ENCODE measurements at regions not wholly inside any gene's neighbourhood (a gene's known extent, or its start where the extent isn't known, plus 50 kb on each side); places are given as distances from the start of the nearest gene placed in this dataset.
A peak's percentile ranks its signal among the peaks of the same experiment; 100 is the strongest.

DNA sequence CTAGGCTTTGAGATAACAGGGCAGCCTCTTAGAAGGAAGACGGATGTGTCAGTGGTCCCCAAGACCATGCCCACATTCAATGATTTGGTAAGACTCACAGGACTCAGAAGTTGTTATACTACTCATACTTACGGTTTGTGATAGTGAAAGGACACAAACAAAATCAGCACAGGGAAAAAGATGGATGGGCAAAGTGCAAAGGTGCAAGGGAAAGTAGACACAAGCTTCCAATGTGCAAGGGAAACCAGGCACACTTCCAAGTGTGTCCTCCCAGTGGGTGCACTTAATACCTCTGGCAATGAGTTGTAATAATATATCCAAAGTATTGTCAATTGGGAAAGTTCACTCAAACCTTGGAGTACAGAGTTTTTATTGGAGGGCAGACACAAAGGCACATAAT lies 53.8 kb upstream of the VCX start:
- DNase-seq, result no peak

- no peak for DNase-seq
These were observed 54.6 kb upstream of the VCX start for GRCh38 chrX:7788334-7788733.

DNA sequence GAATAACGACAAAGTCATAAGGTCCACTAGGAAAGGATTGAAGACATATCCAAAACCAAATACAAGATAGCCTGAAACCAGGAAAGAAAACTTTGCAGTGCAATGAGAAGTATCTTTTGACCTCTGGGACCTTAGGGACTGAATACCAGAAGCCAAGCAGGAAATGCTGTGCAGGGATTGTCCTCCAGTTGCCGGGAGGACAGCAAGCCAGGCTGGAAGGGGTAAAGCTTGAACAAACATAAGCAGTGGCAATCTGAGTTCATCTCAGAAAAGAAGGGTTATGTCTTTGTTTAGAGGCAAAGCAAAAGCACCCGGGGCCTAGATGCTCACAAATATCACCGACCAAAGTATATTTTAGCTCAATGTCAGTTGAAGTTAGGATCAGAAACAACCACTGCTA lies 55.3 kb upstream of the VCX start:
- no peak for DNase-seq

DNA sequence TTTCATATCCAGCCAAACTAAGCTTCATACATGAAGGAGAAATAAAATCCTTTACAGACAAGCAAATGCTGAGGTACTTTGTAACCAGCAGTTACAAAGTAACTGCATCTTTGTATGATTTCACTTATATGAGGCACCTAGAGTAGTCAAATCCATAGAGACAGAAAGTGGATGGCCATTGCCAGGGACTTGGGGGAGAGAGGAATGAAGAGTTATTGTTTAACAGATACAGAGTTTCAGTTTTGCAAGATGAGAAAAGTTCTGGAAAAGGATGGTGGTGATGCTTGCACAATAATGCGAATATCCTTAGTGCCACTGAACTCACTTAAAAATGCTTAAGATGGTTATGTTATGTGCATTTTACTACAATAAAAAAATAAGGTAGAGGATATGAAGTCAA lies 58.4 kb upstream of the VCX start:
- DNase-seq, result no peak

- no peak for DNase-seq
These were observed 63.3 kb upstream of the VCX start for GRCh38 chrX:7779644-7780043.

DNA sequence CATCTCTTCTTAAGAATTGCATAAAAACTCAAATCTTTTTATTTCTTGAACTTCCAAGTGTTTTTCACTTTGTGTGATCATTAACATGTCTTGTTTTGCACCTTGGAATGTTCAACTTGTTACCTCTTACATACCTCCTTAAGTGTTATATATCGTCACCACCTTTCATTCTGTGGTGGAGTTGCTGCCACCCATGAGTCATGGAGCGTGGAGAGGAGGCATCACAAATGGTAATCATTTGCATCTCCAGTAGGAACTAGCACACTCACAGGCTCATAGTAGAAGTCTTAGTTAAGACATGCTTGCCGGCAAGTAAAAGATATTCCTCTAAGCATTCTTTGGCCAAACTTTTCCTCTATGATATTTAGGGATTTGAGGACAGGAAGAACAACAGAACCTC lies 67.0 kb upstream of the VCX start:
- DNase-seq, result no peak

DNA sequence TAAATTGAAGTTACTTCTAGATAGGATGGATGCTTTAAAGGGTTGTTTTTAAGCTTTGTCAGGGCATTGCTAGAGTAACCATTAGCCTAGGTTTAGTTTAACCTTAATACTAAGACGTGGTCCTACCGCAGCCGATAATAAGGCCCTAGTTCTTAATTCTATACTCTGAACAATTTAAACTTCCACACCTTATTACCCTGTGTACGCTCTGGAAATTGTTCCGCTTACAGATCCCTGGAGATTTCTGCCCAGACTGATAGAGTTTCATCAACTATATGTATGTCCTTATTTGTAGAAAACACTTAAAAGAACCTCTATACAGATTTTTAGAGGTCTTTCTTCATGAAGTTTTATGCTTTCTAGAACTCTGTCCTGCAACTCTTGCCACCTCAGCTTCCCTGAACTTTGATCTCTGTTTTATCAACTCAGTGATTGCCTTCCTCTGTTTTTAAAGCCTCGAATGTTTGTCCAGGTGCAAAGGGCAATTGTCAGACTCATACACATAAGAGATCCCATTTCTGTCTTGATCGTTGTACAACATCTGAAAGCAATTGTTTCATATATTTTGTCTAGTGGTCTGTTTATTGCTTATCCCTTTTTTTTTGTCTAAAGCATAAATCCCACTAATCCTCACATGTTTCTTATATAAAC lies 71.1 kb upstream of the VCX start:
- DNase-seq, result no peak

DNA sequence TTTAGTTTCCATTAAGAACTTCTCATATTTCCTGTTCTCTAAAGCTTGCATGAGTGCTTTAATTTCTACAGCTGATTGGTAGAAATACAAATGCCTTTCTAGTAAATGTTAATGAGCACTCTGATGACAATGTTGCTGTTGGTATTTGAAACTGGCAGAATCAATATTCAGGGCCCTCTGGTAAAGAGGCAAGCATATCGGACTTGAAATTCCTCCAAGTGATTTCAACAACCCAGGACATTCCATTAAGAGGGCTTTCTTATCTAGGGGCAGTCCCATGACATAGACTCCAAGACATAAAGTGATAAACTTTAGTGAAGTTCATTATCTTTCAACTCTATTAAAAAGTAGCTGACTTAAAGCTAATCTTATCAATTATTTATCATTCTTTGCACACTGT lies 83.1 kb upstream of the VCX start:
- no peak for DNase-seq

DNA sequence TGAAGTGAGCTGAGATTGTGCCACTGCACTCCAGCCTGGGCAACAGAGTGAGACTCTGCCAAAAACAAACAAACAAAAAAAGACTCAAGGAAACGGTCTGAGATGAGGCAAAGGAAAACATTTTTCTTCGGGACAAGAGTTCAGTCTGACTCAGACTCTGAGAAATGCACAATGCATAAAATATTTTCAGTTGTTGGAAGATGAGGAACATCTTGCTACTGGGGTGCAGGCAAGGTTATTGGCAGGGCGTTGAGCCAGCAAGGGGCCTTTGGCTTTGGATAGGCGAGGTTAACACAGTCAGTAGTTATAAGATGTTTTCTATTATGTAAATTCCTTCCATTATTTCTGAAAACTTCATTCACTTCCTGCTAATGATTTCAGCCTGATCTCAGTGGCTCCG lies 96.1 kb upstream of the VCX start:
- no peak for DNase-seq

DNA sequence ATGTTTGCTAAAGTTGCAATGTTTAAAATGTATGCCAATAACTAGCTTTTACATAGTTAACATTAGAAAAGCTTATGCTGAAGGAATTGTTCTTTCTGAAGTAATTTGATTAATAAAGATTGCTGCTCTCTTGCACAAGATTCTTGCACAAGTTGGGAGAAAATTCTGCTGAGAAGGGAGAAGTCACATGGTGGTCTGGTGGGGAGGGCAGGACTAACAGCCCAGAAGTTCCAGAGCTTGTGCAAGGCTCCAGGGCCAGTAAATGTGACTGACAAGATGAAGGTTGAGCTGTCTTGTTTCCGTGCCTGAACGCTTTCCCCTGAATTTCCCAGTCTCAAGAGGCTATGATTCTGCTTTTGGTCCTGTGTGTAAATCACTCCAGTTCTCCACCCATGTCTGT lies 112.9 kb upstream of the VCX start:
- DNase-seq, result no peak

DNA sequence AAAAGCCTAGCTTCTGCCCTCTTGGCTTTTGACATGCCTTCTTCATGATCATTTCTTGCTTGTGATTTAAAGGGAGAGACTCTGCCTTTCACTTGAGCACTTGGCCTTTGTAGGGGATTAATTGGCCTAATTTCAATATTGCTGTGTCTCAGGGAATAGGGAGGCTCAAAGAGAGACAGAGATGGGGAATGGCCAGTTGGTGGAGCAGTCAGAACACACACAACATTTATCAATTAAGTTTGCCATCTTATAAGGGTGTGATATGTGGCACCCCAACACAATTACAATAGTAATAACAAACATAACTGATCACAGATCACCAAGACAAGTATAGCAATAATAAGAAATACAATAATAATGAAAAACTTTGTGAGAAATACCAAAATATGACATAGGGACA lies 122.5 kb upstream of the VCX start:
- no peak for DNase-seq

DNA sequence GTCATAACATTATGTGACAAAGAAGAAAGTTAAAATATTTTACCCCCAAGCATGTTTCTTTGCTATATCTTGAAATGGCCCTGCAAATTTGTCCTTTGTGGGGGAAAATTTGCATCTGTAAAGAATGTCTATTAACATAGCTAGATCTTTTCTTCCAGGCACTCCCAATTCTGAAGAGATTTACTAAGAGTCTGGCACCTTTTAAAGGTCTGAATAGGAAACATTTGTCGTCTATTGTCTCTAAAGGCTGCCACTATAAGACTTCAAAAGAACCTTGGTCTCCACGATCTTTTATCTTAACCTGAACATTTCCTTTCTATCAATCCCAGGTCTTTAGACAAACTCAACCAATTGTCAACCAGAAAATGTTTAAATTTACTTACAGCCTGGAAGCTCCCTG lies 128.6 kb upstream of the VCX start:
- no peak for DNase-seq

DNA sequence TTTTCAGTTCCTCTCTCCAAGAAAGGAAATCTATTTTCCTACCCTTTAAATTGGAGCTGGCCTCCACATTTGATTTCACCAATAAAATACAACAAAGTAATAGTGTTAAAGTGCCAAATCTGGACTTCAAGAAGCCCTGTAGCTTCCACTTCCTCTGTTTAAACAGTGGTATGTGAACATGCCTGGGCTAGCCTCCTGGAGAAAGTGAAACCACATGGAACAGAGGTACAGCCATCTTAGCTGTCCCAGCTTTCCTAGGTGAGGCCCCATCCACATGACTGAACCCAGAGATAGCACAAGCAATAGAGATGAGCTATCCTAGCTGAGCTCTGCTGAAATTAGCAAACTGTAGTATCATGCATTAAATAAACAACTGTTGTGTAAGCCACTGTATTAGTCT lies 131.8 kb upstream of the VCX start:
- DNase-seq, result no peak

DNA sequence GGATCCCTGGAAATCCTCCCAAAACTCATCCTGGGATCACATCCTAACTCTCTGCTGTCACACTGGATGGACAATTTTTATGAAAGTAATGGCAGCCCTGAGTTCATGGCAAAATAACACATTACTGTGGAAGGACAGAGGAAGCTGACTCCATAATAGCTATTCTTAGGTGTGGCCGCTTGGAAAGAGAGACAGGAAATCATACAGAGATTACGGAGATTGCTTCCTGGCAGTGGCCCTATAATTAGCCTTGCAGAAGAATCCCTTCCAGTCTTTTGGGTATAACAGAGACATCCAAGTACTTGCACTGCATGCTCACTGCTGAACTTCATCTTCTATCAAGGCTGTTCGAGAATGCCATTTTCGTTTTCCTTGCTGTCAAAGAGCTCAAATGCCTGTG lies 133.1 kb upstream of the VCX start:
- DNase-seq, result peak in 1 of 3 donors; percentile 4

DNA sequence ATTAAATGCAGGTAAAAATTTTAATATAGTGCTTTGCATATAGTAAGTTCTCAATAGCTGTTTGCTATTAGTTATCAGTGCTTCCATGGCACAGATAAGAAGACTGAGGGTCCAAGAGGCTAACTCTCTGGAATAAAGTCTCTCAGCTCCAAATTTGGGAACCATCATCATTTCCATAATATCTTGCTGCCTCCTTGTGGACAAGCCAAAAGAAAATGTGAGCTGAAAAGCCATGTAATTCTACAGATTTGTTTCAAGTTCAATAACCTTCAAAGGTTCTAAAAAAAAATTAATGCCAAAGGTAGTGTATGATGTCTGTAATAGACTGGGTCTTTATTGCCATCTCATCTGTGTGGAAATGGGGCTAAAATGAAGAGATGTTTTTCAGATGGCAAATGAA lies 136.9 kb upstream of the VCX start:
- DNase-seq, result peak in 1 of 3 donors; percentile 2

GRCh38 chrX:7704205-7704604 lies 138.8 kb upstream of the VCX start:
- DNase-seq, result no peak

DNA sequence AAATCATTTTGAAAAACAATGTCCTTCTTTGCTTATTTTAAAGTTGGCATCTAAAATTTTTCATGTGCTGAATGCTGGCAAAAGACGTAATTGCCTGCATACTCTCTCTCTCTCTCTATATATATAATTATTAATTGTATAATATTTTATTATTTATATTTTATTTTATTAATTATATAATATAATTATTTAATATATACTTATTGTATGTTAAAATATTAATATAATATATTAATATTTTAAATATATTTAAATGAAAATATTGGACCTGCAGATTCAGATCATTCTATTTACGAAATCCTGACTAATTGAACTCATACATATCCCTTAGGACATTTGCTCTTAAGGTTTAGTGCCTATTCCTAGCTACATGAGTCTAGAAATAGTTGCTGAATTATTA lies 144.7 kb upstream of the VCX start:
- no peak for DNase-seq

- DNase-seq, result no peak
These were observed 152.1 kb upstream of the VCX start for GRCh38 chrX:7690842-7691241.

DNA sequence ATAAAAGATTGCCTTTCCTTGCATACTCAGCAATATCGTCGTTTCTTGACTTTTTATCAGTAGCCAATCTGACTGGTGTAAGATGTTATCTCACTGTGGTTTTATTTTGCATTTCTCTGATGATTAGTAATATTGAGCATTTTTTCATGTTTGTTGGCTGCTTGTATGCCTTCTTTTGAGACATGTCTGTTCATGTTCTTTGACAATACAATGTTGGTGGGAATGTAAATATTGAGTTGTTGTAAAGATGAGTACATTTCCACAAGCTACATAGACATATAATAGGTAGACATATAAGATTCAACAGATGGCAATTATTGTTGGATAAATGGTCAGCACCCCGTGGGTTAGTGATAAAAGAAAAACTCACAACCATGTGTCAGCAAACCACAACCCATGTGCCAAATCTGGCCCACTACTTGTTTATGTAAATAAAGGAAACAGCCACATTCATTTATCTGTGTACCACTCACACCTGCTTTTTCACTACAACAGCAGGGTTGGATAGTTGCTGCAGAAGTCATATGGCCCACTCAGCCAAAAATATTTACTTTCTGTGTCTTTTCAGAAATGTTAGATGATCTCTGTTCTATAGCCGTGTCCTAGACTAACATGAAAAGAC lies 153.1 kb upstream of the VCX start:
- DNase-seq, result no peak

DNA sequence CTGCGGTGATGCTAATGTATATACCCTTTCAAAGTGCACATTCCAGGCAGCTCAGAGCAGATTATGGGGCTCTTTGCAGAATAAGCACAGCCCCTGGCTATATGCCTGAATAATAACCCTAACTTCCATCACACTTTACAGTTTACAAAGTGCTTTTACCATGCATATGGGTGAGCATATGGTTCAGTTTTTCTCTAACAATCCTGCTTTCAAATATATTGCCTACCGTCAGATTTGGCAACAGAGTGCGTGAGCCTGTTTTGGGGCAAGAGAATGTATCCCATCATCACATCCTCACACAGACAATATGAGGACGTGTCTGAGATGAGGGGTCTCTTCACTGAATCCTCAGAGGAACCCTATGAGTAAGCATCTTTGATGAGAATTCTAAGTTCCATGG lies 162.8 kb upstream of the VCX start:
- DNase-seq, result no peak

- DNase-seq, result no peak
These were observed 188.7 kb upstream of the VCX start for GRCh38 chrX:7654316-7654715.

DNA sequence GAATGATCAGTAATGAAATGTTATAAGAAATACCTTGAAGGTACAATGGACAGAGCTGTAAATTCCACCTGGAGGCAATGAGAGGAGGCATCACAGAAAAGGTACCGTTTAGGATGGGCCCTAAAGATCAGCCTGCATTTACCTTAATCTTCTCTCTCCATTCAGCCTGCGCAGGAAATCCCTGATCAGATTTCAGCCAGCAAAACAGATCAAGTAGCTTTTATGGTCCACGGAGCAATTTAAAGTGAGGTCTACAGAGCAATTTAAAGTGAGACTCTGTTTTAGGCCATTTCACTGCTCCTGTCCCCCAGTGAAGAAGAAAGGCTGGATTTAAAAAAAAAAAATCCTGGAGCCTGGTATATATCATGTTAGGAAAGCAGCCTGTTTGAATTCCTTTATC lies 195.1 kb upstream of the VCX start:
- no peak for DNase-seq

- no peak for DNase-seq
These were observed 201.8 kb upstream of the VCX start for GRCh38 chrX:7641141-7641540.

DNA sequence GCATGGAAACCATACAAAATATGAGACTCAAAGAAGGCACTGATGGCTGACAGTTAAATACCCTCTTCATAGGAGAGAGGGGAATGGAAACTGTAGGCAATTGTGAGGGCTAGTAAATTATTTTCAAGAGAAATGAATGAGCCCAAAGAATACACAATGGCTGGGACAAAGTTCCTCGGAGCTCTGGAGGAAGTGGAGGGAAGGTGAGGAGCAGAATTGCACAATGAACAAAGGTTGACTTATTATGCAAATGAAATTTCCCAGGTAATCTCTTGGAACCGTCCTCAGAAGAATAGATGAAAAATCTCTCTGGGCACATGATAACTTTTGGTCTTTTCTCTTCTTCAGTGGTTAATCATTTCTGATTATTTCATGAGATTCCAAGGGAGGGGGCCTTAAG lies 202.6 kb upstream of the VCX start:
- no peak for DNase-seq

All from muscle of back (tissue), 3 donors.